ENCODE measurements at regions not wholly inside any gene's neighbourhood (a gene's known extent, or its start where the extent isn't known, plus 50 kb on each side); places are given as distances from the start of the nearest gene placed in this dataset.
"Not testable (repeated sequence)": the region's sequence is repeated elsewhere in the genome, so short reads cannot be mapped to it uniquely, and the experiment has no call there.

DNA sequence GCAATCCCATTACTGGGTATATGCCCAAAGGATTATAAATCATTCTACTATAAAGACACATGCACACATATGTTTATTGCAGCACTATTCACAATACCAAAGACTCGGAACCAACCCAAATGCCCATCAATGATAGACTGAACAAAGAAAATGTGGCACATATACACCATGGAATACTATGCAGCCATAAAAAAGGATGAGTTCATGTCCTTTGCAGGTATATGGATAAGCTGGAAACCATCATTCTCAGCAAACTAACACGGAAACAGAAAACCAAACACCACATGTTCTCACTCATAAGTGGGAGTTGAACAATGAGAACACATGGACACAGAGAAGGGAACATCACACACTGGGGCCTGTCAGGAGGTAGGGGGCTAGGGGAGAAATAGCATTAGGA, 235.7 kb downstream of the PTN start:
- not testable (repeated sequence) for DNase-seq

DNA sequence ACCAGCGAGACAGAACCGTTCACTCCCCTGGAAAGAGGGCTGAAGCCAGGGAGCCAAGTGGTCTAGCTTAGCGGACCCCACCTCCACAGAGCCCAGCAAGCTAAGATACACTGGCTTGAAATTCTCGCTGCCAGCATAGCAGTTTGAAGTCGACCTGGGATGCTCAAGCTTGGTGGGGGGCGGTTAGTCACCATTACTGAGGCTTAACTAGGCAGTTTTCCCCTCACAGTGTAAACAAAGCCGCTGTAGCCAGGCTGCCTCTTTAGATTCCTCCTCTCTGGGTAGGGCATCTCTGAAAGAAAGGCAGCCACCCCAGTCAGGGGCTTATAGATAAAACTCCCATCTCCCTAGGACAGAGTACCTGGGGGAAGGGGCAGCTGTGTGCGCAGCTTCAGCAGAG, 235.1 kb downstream of the CHRM2 start:
- not testable (repeated sequence) for DNase-seq

- no peak for DNase-seq
Observed at GRCh38 chr7:137097111-137097510, 228.7 kb downstream of the CHRM2 start.

DNA sequence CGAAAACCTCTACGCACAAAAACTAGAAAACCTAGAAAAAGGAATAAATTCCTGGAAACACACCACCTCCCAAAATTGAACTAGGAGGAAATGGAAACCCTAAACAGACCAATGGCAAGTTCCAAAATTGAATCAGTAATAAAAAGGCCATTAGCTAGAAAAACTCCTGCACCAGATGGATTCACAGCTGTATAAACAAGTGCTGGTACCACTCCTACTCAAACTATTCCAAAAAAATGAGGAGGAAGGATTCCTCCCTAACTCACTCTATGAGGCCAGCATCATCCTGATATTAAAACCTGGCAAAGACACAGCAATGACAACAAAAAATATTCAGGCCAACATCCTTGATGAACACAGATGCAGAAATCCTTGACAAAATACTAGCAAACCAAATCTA, 228.2 kb downstream of the CHRM2 start:
- no peak for DNase-seq

DNA sequence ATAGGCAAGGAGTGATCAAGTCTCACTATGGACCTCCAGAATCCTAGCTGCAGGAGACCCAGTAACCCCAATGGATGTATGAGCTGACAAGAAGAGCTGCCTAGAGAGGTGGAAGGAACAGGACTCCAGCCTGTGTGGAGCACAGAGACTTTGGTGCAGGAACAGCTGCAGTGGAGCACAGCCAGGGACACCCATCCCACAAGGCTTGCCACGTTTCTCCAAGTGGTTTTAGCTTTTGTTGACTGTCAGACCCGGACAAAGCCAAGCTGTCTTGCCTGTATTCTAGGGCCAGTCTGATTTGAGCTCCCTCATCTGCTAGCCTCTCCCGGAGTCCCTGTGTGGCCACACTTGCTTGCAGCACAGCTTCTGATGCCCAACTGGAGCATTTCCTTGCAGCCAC, 224.7 kb downstream of the CHRM2 start:
- DNase-seq: no peak

DNA sequence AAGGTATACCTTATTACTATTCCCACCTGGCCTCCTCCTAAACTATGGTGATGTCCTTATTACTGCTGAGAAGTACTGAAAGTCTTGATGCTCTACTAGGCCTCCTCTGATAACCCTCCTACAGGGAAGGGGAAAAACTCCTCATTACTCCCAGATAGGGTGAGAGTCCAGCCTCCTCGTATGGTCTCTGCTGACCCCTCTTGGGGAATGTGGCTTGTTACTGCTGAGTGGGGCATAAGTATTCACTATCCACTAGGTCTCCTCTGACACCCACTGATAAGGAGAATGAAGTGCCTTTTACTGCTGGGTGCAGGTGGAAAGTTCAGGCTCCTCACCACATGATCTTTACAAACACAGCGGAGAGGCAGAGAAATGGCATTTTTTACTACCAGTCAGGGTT, 222.9 kb downstream of the CHRM2 start:
- no peak for DNase-seq

GRCh38 chr7:137086896-137087295, 218.4 kb downstream of the CHRM2 start:
- no peak for DNase-seq

GRCh38 chr7:137084607-137085380, 216.3 kb downstream of the CHRM2 start:
- no peak for DNase-seq

- no peak for DNase-seq
Observed at GRCh38 chr7:137082391-137082790, 213.9 kb downstream of the CHRM2 start.

DNA sequence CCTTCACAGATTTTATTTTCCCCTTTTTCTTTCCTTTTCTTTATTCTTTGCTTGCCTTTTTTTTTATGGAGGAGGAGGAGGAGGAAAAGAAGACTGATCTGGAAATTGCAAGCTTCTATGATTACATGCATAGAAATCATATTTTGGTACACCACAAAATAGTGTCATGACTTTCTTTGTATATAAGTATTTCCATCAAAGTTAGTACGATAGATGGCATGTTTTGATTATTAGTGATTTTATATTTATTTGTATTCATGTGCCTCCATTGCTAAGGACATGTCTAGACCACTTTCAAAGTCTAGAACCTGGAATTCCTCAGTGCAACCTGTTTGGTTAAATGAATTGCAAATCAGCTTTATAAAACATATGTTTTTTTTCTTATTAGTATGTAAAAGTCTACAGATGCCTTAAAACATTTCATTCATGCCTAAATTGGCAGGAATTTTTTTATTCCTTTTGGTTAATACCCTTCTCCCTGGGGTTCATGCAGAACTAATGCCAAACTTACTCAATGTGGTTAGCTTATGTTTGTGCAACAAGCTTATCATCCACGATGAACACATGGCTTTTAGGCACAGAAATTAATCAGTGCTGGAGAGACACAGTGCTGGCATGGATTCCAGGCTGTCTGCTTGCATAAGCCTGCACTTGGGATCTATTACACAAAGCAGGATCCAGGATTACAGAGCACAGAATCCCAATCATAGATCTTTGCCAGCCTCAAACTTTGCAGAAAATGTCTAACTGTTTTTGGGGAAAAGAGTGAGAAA, 213.1 kb downstream of the CHRM2 start:
- no peak for DNase-seq

- no peak for DNase-seq
Observed at GRCh38 chr7:137080516-137081203, 212.2 kb downstream of the CHRM2 start.

DNA sequence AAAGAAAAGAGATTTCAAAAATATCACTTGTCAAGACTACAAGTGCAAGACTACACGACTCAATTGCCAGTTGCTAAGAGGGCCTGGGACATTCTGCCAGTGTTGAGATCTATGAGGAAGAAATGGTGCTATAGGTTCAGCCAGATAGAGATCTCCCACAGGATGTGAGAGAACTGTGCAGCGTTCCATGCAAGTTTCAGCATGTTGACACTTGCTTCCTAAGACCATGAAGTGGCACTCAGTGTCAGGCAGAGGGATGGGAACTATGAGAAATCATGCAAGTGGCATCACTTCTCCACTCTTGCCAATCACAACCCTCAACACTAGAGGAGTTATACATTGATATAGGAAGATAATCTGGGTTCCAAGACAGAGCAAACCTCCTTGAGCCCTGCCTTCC, 210.3 kb downstream of the CHRM2 start:
- DNase-seq: no peak

- DNase-seq: no peak
Observed at GRCh38 chr7:137074391-137075030, 206.1 kb downstream of the CHRM2 start.

- DNase-seq: no peak
Observed at GRCh38 chr7:137073571-137074325, 205.3 kb downstream of the CHRM2 start.

Data from DMS79 (cell line).